ENCODE measurements at regions not wholly inside any gene's neighbourhood (a gene's known extent, or its start where the extent isn't known, plus 50 kb on each side); places are given as distances from the start of the nearest gene placed in this dataset.
"Not testable (repeated sequence)": the region's sequence is repeated elsewhere in the genome, so short reads cannot be mapped to it uniquely, and the experiment has no call there.

DNA sequence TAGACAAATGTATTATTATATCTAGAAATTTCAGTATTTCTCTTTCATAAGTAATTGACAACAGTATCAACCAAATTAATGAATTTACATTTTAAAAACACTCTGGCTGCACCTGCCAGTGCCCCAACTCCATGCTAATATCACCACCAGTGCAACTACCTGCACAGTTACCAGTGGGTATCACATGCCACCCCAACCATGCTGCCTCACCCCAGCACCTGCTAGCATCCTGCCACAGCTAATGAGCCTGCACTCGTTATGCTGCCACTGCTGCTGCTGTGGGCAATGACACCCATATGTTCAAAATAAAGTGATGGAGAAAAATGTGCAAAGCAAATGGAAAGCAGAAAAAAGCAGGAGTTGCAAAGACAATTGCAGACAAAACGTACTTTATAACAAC lies 855.9 kb upstream of the MANEA start:
- no peak overlapping the region for H3K4me3 ChIP-seq
- H3K9me3 ChIP-seq (ENCODE audit: insufficient read depth, low read depth): no peaks in the 10 kb centered on the region
- H3K79me2 ChIP-seq (ENCODE audit: low read depth): no peaks in the 10 kb centered on the region
- DNase-seq: no peak
- TF ChIP-seq, protein P1, sequence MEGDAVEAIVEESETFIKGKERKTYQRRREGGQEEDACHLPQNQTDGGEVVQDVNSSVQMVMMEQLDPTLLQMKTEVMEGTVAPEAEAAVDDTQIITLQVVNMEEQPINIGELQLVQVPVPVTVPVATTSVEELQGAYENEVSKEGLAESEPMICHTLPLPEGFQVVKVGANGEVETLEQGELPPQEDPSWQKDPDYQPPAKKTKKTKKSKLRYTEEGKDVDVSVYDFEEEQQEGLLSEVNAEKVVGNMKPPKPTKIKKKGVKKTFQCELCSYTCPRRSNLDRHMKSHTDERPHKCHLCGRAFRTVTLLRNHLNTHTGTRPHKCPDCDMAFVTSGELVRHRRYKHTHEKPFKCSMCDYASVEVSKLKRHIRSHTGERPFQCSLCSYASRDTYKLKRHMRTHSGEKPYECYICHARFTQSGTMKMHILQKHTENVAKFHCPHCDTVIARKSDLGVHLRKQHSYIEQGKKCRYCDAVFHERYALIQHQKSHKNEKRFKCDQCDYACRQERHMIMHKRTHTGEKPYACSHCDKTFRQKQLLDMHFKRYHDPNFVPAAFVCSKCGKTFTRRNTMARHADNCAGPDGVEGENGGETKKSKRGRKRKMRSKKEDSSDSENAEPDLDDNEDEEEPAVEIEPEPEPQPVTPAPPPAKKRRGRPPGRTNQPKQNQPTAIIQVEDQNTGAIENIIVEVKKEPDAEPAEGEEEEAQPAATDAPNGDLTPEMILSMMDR (conservative IDR thresholded peaks at IDR 0.05): no peak
- no peak for TF ChIP-seq EZH2 (IDR thresholded peaks at IDR 0.05; ENCODE audit: low read depth)
- no peaks in the 10 kb centered on the region for H3K27me3 ChIP-seq (ENCODE audit: insufficient read depth, low read depth)
- H3K27ac ChIP-seq: no peak overlapping the region
- POLR2A ChIA-PET (ENCODE audit: unreplicated experiment): no interaction called here
- H3K4me1 ChIP-seq (replicated peaks; ENCODE audit: insufficient read depth): no peaks in the 10 kb centered on the region
- H2AFZ ChIP-seq: no peak overlapping the region
- intact Hi-C loops (cut with micrococcal nuclease; ENCODE audit: unreplicated experiment): no loop called here
- no peaks in the 10 kb centered on the region for H3F3A ChIP-seq (ENCODE audit: insufficient read depth, low read depth)
- H4K20me1 ChIP-seq (ENCODE audit: insufficient read depth): no peaks in the 10 kb centered on the region
- CTCF ChIA-PET: no interaction called here
- no peaks in the 10 kb centered on the region; the same call in 1 of the 2 replicates for H3K9me2 ChIP-seq (ENCODE audit: insufficient read depth)
- no TSS peak for BruUV-seq (replicated peaks)
- no peaks in the 10 kb centered on the region for H3K36me3 ChIP-seq (ENCODE audit: low read depth)
- no peak overlapping the region for H3K4me2 ChIP-seq

DNA sequence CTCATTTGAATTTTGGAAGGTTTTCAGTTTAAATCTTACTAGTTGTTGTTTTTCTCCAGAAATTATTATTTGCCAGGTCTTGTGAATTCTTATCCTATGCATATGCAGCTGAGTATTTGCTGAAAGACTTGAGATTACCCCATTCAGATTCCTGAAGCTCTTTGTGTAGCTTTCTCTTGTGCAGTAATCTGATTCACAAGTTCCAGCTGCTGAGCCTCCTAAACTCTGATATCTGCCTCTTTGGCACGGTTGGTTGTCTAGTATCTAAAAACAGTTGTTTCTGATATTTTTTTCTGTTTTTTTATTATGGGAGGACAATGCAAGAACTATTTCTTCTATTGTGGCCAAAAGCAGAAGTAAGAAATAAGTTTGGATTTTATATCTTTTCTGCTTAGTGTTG lies 863.9 kb upstream of the MANEA start:
- Histone ChIP-seq H3K4me1 (replicated peaks; ENCODE audit: insufficient read depth) (no peaks in the 10 kb centered on the region), H3K9me3 (ENCODE audit: insufficient read depth, low read depth) (no peaks in the 10 kb centered on the region), H3K27me3 (ENCODE audit: insufficient read depth, low read depth) (no peaks in the 10 kb centered on the region), H3K36me3 (ENCODE audit: low read depth) (no peaks in the 10 kb centered on the region), H3K27ac (no peak overlapping the region), H4K20me1 (ENCODE audit: insufficient read depth) (no peaks in the 10 kb centered on the region), H2AFZ (no peak overlapping the region), H3K79me2 (ENCODE audit: low read depth) (no peaks in the 10 kb centered on the region), H3K4me2 (no peak overlapping the region), H3F3A (ENCODE audit: insufficient read depth, low read depth) (no peaks in the 10 kb centered on the region), H3K4me3 (no peak overlapping the region), H3K9me2 (ENCODE audit: insufficient read depth) (no peaks in the 10 kb centered on the region)
- no peak for DNase-seq
- intact Hi-C loops (cut with micrococcal nuclease; ENCODE audit: unreplicated experiment): no loop called here
- ChIA-PET POLR2A (ENCODE audit: unreplicated experiment) (interaction anchor here (0.7 kb wide), 1 partner anchor 203 kb away, joined by 5 read pairs; no protein-coding TSS in a partner anchor), CTCF (no interaction called here)
- no TSS peak for BruUV-seq (replicated peaks)
- TF ChIP-seq EZH2 (IDR thresholded peaks at IDR 0.05; ENCODE audit: low read depth): no peak
- TF ChIP-seq, protein P1 (conservative IDR thresholded peaks at IDR 0.05): no peak

DNA sequence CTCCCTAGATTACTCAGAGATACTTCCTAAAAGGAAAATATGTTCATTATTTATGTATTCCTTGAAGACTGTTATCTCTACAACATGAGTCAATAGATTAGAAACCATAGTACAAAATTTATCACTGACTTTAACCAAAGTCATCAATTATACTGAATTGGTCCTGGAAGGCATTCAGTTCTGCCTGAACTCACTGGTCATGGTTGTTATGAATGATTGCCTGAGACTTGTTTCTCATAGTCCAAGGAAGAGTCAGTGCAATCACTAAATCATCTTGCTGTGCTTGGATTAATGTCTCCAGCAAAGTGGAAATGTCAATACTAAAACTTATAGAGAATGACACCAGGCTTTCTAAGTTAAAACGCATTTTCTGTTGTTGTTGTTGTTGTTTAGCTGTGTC lies 878.6 kb upstream of the MANEA start:
- ChIA-PET CTCF (no interaction called here), POLR2A (ENCODE audit: unreplicated experiment) (no interaction called here)
- Histone ChIP-seq H3K27me3 (ENCODE audit: insufficient read depth, low read depth) (no peaks in the 10 kb centered on the region), H3F3A (ENCODE audit: insufficient read depth, low read depth) (no peaks in the 10 kb centered on the region), H3K9me2 (ENCODE audit: insufficient read depth) (no peaks in the 10 kb centered on the region), H3K36me3 (ENCODE audit: low read depth) (no peaks in the 10 kb centered on the region), H3K9me3 (ENCODE audit: insufficient read depth, low read depth) (no peaks in the 10 kb centered on the region), H3K4me3 (no peak overlapping the region), H3K4me2 (no peak overlapping the region), H3K4me1 (replicated peaks; ENCODE audit: insufficient read depth) (no peaks in the 10 kb centered on the region), H2AFZ (no peak overlapping the region), H3K27ac (no peak overlapping the region), H3K79me2 (ENCODE audit: low read depth) (no peaks in the 10 kb centered on the region), H4K20me1 (ENCODE audit: insufficient read depth) (no peaks in the 10 kb centered on the region)
- no TSS peak for BruUV-seq (replicated peaks)
- no peak for DNase-seq
- TF ChIP-seq EZH2 (IDR thresholded peaks at IDR 0.05; ENCODE audit: low read depth): no peak
- intact Hi-C loops (cut with micrococcal nuclease; ENCODE audit: unreplicated experiment): no loop called here

DNA sequence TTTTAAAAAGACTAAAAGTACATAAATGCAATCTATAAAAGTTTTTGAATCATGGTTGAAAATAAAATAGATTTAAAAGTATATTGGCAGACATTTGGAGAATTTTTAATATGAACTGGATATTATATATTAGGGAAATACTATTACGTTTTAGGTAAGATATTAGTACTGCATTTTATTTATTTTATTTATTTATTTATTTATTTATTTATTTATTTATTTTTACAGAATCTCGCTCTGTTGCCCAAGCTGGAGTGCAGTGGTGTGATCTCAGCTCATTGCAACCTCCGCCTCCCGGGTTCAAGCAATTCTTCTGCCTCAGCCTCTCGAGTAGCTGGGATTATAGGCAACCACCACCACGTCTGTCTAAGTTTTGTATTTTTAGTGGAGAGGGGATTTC lies 890.1 kb upstream of the MANEA start:
- H2AFZ ChIP-seq; H3K4me1 ChIP-seq (replicated peaks; ENCODE audit: insufficient read depth); H3K27ac ChIP-seq; BruUV-seq (replicated peaks); H3F3A ChIP-seq (ENCODE audit: insufficient read depth, low read depth); CTCF ChIA-PET; H4K20me1 ChIP-seq (ENCODE audit: insufficient read depth); H3K9me3 ChIP-seq (ENCODE audit: insufficient read depth, low read depth); DNase-seq; H3K9me2 ChIP-seq (ENCODE audit: insufficient read depth); H3K79me2 ChIP-seq (ENCODE audit: low read depth); intact Hi-C loops (cut with micrococcal nuclease; ENCODE audit: unreplicated experiment); H3K27me3 ChIP-seq (ENCODE audit: insufficient read depth, low read depth); H3K4me2 ChIP-seq; H3K36me3 ChIP-seq (ENCODE audit: low read depth); H3K4me3 ChIP-seq; POLR2A ChIA-PET (ENCODE audit: unreplicated experiment): not testable (repeated sequence)
